Neural cell (in vitro differentiated cells): ENCODE measurements at regions not wholly inside any gene's neighbourhood (a gene's known extent, or its start where the extent isn't known, plus 50 kb on each side); places are given as distances from the start of the nearest gene placed in this dataset.

ENCODE experiments used
- EP300 ChIP-seq: fragments of 450-650 bp; conservative IDR thresholded peaks from 2 replicates; pipeline ENCODE4 v1.6.1; 2014; ENCODE audit warnings: antibody characterized with exemption, mild to moderate bottlenecking, moderate library complexity; ENCODE audit not compliant: poor library complexity, severe bottlenecking
- EZH2 ChIP-seq: fragments of 200-600, 300-800 bp; shearing (Covaris generic), sonication (generic); IDR thresholded peaks from 2 replicates; pipeline ENCODE4 v1.6.1; 2014; ENCODE audit warnings: antibody characterized with exemption, low read length, borderline replicate concordance, mild to moderate bottlenecking; ENCODE audit not compliant: insufficient read depth, poor library complexity, severe bottlenecking
- POLR2AphosphoS5 ChIP-seq: IDR thresholded peaks from 2 replicates; pipeline ENCODE4 v1.6.1; 2012
- TF ChIP-seq, protein P1 (sequence below): fragments of 450-650 bp; IDR thresholded peaks from 2 replicates; pipeline ENCODE4 v1.5.1; 2014; ENCODE audit warnings: antibody characterized with exemption, mild to moderate bottlenecking, moderate library complexity; ENCODE audit not compliant: poor library complexity, severe bottlenecking

DNA sequence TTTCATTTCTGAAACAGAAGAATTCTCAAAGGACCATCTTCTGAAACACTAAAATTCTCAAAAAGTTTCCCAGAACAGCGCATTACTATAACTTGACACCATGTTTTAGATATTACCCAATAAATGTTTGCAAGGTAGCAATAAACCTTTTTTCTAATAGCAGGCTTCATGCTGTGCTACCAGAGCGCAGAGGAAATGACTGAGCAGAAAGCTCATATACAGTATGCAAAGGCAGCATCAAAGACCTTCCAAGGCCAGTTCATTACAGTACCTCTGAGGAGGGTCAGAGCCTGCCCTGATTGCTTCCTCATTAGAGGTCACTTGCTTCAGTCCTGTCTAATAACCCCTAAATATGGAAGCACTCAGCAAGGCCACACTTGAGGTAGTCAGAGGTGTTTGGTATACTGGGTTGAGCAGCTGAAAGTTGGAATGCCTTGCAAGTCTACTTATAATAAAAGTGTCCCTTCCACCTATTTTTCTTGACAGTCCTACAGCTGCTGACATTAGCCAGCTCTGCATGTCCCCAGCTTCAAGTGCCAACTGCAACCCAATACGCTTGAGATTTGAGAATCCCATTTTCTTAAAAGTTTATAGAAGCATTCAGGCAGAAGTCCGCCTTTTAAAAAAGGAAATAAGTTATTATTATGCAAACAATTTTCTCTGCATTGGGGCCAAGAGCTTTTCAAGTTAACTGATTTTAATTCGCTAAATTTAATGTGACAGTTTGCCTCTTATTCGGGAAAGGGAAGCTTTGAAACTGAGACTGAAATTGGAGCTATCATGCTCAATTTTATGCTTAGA lies 207.2 kb downstream of the ZC3H11B start:
- TF ChIP-seq EP300 (no peak), POLR2AphosphoS5 (no peak), EZH2 (no peak)
- TF ChIP-seq, protein P1, sequence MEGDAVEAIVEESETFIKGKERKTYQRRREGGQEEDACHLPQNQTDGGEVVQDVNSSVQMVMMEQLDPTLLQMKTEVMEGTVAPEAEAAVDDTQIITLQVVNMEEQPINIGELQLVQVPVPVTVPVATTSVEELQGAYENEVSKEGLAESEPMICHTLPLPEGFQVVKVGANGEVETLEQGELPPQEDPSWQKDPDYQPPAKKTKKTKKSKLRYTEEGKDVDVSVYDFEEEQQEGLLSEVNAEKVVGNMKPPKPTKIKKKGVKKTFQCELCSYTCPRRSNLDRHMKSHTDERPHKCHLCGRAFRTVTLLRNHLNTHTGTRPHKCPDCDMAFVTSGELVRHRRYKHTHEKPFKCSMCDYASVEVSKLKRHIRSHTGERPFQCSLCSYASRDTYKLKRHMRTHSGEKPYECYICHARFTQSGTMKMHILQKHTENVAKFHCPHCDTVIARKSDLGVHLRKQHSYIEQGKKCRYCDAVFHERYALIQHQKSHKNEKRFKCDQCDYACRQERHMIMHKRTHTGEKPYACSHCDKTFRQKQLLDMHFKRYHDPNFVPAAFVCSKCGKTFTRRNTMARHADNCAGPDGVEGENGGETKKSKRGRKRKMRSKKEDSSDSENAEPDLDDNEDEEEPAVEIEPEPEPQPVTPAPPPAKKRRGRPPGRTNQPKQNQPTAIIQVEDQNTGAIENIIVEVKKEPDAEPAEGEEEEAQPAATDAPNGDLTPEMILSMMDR = no peak
